RWPE1 (cell line): ENCODE measurements at regions not wholly inside any gene's neighbourhood (a gene's known extent, or its start where the extent isn't known, plus 50 kb on each side); places are given as distances from the start of the nearest gene placed in this dataset.

Experiments
- CTCF ChIA-PET: fragments of 350-600 bp; sonication (Branson Sonifier 250); formaldehyde crosslinking; extraction: SDS; loops from one replicate; lab custom pipeline; 2021; lab: Yijun Ruan, JAX
- POLR2A ChIA-PET: fragments of 400-600 bp; formaldehyde crosslinking; extraction: SDS; loops from one replicate; lab custom pipeline; 2020; ENCODE audit warnings: antibody characterized with exemption; ENCODE audit not compliant: low non-redundant PET; lab: Yijun Ruan, JAX
- DNase-seq: peaks from one replicate; pipeline ENCODE4 v3.0.0; 2012; ENCODE audit warnings: low spot score
- H3K27ac ChIP-seq: fragments of 450-650 bp; 2 replicates; pipeline ENCODE4 v1.5.1; 2017
- TF ChIP-seq, protein P1 (sequence below): fragments of 450-650 bp; conservative IDR thresholded peaks from 2 replicates; pipeline ENCODE4 v1.5.1; 2017; ENCODE audit warnings: low read depth, mild to moderate bottlenecking

GRCh38 chr12:97943359-97943758 is 480.8 kb downstream of the RMST start:
- CTCF ChIA-PET: no interaction called here
- TF ChIP-seq, protein P1, sequence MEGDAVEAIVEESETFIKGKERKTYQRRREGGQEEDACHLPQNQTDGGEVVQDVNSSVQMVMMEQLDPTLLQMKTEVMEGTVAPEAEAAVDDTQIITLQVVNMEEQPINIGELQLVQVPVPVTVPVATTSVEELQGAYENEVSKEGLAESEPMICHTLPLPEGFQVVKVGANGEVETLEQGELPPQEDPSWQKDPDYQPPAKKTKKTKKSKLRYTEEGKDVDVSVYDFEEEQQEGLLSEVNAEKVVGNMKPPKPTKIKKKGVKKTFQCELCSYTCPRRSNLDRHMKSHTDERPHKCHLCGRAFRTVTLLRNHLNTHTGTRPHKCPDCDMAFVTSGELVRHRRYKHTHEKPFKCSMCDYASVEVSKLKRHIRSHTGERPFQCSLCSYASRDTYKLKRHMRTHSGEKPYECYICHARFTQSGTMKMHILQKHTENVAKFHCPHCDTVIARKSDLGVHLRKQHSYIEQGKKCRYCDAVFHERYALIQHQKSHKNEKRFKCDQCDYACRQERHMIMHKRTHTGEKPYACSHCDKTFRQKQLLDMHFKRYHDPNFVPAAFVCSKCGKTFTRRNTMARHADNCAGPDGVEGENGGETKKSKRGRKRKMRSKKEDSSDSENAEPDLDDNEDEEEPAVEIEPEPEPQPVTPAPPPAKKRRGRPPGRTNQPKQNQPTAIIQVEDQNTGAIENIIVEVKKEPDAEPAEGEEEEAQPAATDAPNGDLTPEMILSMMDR: no peak
- no peak overlapping the region for H3K27ac ChIP-seq
- no peak for DNase-seq
- POLR2A ChIA-PET: no interaction called here

GRCh38 chr12:97944576-97944975 is 482.0 kb downstream of the RMST start:
- ChIA-PET POLR2A (no interaction called here), CTCF (no interaction called here)
- peak; percentile 5 for DNase-seq
- TF ChIP-seq, protein P1: no peak
- no peak overlapping the region for H3K27ac ChIP-seq

DNA sequence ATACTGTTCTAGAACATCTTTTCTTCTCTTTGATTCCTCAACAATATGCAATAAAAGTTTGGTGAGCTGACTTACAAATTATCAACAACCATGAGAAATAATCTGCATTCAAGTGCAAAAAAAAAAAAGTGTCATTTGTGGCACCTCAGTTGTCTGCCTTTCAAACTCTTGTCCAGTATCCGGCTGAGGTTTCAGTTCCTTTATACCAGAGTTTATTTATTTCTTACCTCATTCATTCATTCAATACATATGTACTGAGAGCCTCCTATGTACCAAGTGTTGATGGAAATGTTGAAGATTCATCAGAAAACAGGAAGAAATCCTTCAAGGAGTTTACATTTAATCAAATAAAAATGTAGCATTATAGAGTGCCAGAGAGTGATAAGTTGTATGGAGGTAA is 484.1 kb downstream of the RMST start:
- DNase-seq: no peak
- H3K27ac ChIP-seq: no peak overlapping the region
- ChIA-PET CTCF (interaction anchor here (1.0 kb wide), 1 partner anchor 797 kb away, joined by 3 read pairs; no protein-coding TSS in a partner anchor), POLR2A (no interaction called here)
- TF ChIP-seq, protein P1: no peak

GRCh38 chr12:97948591-97948990 is 486.0 kb downstream of the RMST start:
- TF ChIP-seq, protein P1: no peak
- ChIA-PET CTCF (no interaction called here), POLR2A (no interaction called here)

DNA sequence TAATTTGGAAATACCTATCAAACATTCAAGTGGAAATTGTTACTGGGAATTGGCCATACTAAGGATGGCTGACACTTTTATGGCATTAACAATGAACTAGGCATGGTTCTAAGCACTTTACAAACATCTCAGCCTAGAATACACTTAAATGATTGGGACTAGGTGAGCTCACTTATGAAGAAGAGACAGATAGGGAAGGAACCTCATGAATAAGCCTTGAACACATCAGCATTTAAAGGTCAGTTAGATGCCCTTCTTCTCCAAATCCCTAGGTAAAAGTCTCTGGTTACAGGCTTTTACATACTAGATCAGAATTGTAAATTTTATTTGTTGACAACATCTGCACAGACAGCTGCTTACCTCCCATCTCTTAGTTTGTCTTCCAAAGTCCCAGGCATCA is 488.6 kb downstream of the RMST start:
- no peak overlapping the region for H3K27ac ChIP-seq
- CTCF ChIA-PET: interaction anchor here (1.3 kb wide), 1 partner anchor 10 kb away, joined by 4 read pairs; no protein-coding TSS in a partner anchor
- TF ChIP-seq, protein P1: no peak
- DNase-seq: no peak
- POLR2A ChIA-PET: no interaction called here

More at GRCh38 chr12:97948591-97948990, 486.0 kb downstream of the RMST start:
- no peak for DNase-seq
- no peak overlapping the region for H3K27ac ChIP-seq

GRCh38 chr12:97951717-97952116 is 489.1 kb downstream of the RMST start:
- CTCF ChIA-PET: interaction anchor here (1.3 kb wide), 1 partner anchor 9 kb away, joined by 4 read pairs; no protein-coding TSS in a partner anchor
- DNase-seq: no peak
- POLR2A ChIA-PET: no interaction called here
- TF ChIP-seq, protein P1: no peak
- H3K27ac ChIP-seq: no peak overlapping the region
